Uterus (tissue), 3 donors: ENCODE measurements at regions not wholly inside any gene's neighbourhood (a gene's known extent, or its start where the extent isn't known, plus 50 kb on each side); places are given as distances from the start of the nearest gene placed in this dataset.

Experiments
- DNase-seq, 2 donors: peaks; one replicate each; pipeline ENCODE4 v3.0.0-alpha.2; 2019 to 2020
- H3K27ac ChIP-seq, 2 donors: fragments of 200-600 bp; sonication (generic); 1 replicate in 1 of 2; 2 replicates in 1 of 2; pipeline ENCODE4 v1.5.1; 2016 to 2018
- H3K27me3 ChIP-seq, 2 donors: fragments of 200-600 bp; sonication (generic); one replicate each; pipeline ENCODE4 v1.5.1; 2018 to 2019; ENCODE audit warnings: control low read depth in 1 of 2
- H3K36me3 ChIP-seq, 2 donors: fragments of 200-600 bp; sonication (generic); one replicate each; pipeline ENCODE4 v1.5.1; 2019; ENCODE audit warnings: control low read depth in 1 of 2
- H3K4me1 ChIP-seq, 2 donors: fragments of 200-600 bp; sonication (generic); one replicate each; pipeline ENCODE4 v1.5.1; 2018 to 2019; ENCODE audit warnings: control low read depth in 1 of 2
- H3K4me3 ChIP-seq, 2 donors: fragments of 200-600 bp; sonication (generic); 1 replicate in 1 of 2; 2 replicates in 1 of 2; pipeline ENCODE4 v1.5.1; 2018 to 2019; ENCODE audit warnings: mild to moderate bottlenecking in 1 of 2
- H3K9me3 ChIP-seq, 2 donors: fragments of 200-600 bp; sonication (generic); one replicate each; pipeline ENCODE4 v1.5.1; 2019; ENCODE audit warnings: control low read depth in 1 of 2
- POLR2A ChIP-seq, 2 donors: fragments of 450-650 bp; IDR thresholded peaks; one replicate each; pipeline ENCODE4 v1.6.1; 2016; ENCODE audit warnings: antibody characterized with exemption in 2 of 2, mild to moderate bottlenecking in 1 of 2, moderate library complexity in 1 of 2
- intact Hi-C: fragments of 100-400 bp; cut with DNase I; formaldehyde crosslinking; loops from one replicate; pipeline ENCODE4 v1.15.1; 2023; ENCODE audit warnings: low total_unique reads
- TF ChIP-seq, protein P1 (sequence below), 4 experiments: fragments of 200-600 bp in 2 of 4; fragments of 450-650 bp in 2 of 4; sonication (generic) in 2 of 4; IDR thresholded peaks; one replicate each; pipeline ENCODE4 v1.5.1; 2016 to 2019; ENCODE audit warnings: antibody characterized with exemption in 4 of 4, mild to moderate bottlenecking in 2 of 4, moderate library complexity in 1 of 4
- donor health status: DM: yes; HTN: yes; CAD: no.

DNA sequence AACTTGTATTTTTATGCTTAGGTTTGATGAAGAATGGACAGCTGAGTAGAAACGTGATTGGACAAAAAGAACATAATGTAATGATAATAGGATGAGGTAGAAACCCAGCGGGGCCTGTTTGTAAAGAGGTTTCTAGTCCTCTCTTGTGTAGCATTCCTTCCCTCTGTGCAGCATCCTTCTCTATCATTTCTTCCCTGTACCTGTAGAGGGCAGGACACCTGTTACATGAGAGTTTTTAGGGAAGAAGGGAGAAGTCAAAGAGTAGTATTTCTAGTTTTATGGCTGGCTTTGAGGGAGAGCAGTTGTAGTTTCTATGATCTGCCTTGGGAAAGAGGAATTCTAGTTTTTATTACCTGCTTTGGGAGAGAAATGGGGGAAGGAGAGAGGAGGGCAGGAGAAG, 162.1 kb upstream of the FST start:
- H3K9me3 ChIP-seq: no peaks in the 10 kb centered on the region
- no peak for DNase-seq
- no peaks in the 10 kb centered on the region for H3K27me3 ChIP-seq
- no peak overlapping the region for H3K4me3 ChIP-seq
- no peak overlapping the region for H3K27ac ChIP-seq
- no peaks in the 10 kb centered on the region for H3K36me3 ChIP-seq
- no peak for TF ChIP-seq POLR2A (IDR thresholded peaks at IDR 0.05)
- TF ChIP-seq, protein P1, sequence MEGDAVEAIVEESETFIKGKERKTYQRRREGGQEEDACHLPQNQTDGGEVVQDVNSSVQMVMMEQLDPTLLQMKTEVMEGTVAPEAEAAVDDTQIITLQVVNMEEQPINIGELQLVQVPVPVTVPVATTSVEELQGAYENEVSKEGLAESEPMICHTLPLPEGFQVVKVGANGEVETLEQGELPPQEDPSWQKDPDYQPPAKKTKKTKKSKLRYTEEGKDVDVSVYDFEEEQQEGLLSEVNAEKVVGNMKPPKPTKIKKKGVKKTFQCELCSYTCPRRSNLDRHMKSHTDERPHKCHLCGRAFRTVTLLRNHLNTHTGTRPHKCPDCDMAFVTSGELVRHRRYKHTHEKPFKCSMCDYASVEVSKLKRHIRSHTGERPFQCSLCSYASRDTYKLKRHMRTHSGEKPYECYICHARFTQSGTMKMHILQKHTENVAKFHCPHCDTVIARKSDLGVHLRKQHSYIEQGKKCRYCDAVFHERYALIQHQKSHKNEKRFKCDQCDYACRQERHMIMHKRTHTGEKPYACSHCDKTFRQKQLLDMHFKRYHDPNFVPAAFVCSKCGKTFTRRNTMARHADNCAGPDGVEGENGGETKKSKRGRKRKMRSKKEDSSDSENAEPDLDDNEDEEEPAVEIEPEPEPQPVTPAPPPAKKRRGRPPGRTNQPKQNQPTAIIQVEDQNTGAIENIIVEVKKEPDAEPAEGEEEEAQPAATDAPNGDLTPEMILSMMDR (IDR thresholded peaks at IDR 0.05): no peak
- no peaks in the 10 kb centered on the region for H3K4me1 ChIP-seq
- intact Hi-C loops: no loop called here

DNA sequence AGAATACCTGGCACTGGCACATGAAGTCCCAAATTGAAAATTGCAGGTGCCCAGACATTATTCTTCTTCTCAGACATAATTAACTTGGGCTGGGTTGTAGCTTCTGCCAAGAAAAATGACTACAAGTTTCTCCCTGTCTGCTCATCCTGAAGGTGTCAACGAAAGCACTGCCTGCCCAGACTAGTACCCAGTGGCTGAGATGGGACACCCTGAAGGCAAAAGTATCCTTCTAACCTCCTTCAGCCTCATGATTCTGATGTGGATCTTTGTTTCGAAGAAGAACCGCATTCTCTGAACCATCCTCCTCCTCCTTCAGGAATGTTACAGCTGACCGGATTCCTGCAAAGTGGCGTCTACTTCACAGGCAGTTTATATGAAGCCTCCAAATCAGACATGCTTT, 161.1 kb upstream of the FST start:
- no peaks in the 10 kb centered on the region for H3K27me3 ChIP-seq
- DNase-seq: no peak
- intact Hi-C loops: no loop called here
- H3K4me1 ChIP-seq: no peaks in the 10 kb centered on the region
- no peak overlapping the region for H3K4me3 ChIP-seq
- H3K27ac ChIP-seq: no peak overlapping the region
- no peaks in the 10 kb centered on the region for H3K9me3 ChIP-seq
- no peaks in the 10 kb centered on the region for H3K36me3 ChIP-seq
- no peak for TF ChIP-seq POLR2A (IDR thresholded peaks at IDR 0.05)
- TF ChIP-seq, protein P1 (IDR thresholded peaks at IDR 0.05): no peak

DNA sequence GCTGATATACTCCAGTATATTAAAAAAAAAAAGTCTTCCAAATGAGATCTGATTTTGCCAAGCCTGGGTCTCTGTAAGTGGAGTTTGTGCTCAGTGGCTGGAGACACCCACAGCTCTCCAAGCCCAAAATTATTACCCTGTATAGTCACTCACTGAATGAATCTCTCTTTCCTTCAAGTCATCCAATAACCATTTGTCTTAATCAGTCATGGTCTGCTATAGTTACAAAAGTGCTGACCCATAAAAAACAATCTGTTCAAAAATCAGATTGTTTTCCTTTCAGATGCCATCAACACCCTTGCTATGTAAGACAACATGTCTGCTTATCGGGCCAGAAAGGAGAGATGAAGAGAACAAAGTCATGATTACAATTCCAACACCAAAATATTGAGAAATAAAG, 159.4 kb upstream of the FST start:
- no peak overlapping the region for H3K27ac ChIP-seq
- no peaks in the 10 kb centered on the region for H3K36me3 ChIP-seq
- no peak for DNase-seq
- no peaks in the 10 kb centered on the region for H3K9me3 ChIP-seq
- H3K4me1 ChIP-seq: no peaks in the 10 kb centered on the region
- intact Hi-C loops: no loop called here
- no peaks in the 10 kb centered on the region for H3K27me3 ChIP-seq
- TF ChIP-seq, protein P1 (IDR thresholded peaks at IDR 0.05): no peak
- TF ChIP-seq POLR2A (IDR thresholded peaks at IDR 0.05): no peak
- no peak overlapping the region for H3K4me3 ChIP-seq

DNA sequence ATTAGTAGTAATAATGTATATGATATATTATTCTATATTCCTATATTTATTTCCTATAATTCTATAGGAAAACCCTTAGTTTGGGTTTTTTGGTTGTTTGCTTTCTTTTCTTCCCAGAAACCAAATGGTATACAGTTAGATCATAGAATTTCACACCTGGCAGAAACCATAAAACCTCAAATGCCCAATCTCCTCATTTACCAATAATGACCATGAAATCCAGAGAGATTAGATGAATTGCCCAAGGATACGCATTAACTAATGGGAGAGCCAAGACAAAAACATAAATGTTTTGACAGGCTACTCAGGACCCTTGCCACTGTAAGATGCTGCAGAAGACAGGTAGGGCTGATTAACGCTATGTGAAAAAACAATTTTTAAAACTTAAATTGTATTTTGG, 158.7 kb upstream of the FST start:
- DNase-seq: no peak
- intact Hi-C loops: no loop called here
- Histone ChIP-seq H3K4me3 (no peak overlapping the region), H3K27ac (no peak overlapping the region), H3K36me3 (no peaks in the 10 kb centered on the region), H3K27me3 (no peaks in the 10 kb centered on the region), H3K4me1 (no peaks in the 10 kb centered on the region), H3K9me3 (no peaks in the 10 kb centered on the region)
- TF ChIP-seq, protein P1 (IDR thresholded peaks at IDR 0.05): no peak
- no peak for TF ChIP-seq POLR2A (IDR thresholded peaks at IDR 0.05)

DNA sequence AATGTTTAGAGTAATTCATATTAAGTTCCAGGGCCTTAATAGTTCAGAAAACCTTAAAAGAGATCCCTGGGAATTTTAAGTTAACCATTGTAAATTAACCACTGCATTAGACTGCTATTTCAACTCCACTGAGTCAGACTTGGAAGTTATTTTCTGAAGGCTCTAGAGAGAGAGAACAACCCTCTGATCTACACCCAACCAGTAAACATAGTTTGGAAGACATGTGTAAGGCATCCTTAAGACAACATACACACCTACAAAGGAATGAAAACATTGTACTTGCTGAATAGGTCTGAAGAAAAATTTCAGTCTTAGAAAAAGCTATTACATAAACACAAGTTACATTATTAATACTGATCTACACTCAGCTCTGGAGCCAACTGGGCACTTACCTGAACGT, 158.2 kb upstream of the FST start:
- no peaks in the 10 kb centered on the region for H3K27me3 ChIP-seq
- H3K36me3 ChIP-seq: no peaks in the 10 kb centered on the region
- intact Hi-C loops: no loop called here
- H3K4me3 ChIP-seq: no peak overlapping the region
- no peak for DNase-seq
- no peaks in the 10 kb centered on the region for H3K4me1 ChIP-seq
- TF ChIP-seq POLR2A (IDR thresholded peaks at IDR 0.05): no peak
- TF ChIP-seq, protein P1 (IDR thresholded peaks at IDR 0.05): no peak
- no peak overlapping the region for H3K27ac ChIP-seq
- no peaks in the 10 kb centered on the region for H3K9me3 ChIP-seq
